Common myeloid progenitor, CD34-positive (primary cell): ENCODE measurements at regions not wholly inside any gene's neighbourhood (a gene's known extent, or its start where the extent isn't known, plus 50 kb on each side); places are given as distances from the start of the nearest gene placed in this dataset.

Experiments
- CTCF ChIA-PET: fragments of 350-600 bp; sonication (Branson Sonifier 250); formaldehyde crosslinking; loops from one replicate; lab custom pipeline; 2021; ENCODE audit warnings: antibody characterized with exemption; lab: Charles Lee
- POLR2A ChIA-PET: fragments of 350-600 bp; sonication (Branson Sonifier 250); formaldehyde crosslinking; loops from one replicate; lab custom pipeline; 2021; ENCODE audit warnings: antibody characterized with exemption; lab: Charles Lee
- DNase-seq, 3 donors: peaks; one replicate each; pipeline versions ENCODE4 v3.0.0 to v3.0.0-alpha.2; 2013
- H3K27ac ChIP-seq, 2 experiments: 1 replicate in 1 of 2; 2 replicates in 1 of 2; pipeline ENCODE4 v1.7.0; 2013; ENCODE audit warnings: inconsistent platforms in 2 of 2, low read length in 2 of 2, mild to moderate bottlenecking in 2 of 2, low read depth in 1 of 2, moderate library complexity in 1 of 2; ENCODE audit not compliant: severe bottlenecking in 2 of 2, insufficient read depth in 1 of 2, poor library complexity in 1 of 2
- H3K27me3 ChIP-seq, 5 experiments: replicated peaks in 2 of 5; 1 replicate in 3 of 5; 2 replicates in 2 of 5; pipeline versions ENCODE4 v1.6.1 to v1.7.0; 2013; ENCODE audit warnings: low read length in 4 of 5, mild to moderate bottlenecking in 2 of 5, moderate library complexity in 2 of 5, inconsistent platforms in 1 of 5; ENCODE audit not compliant: insufficient read depth in 5 of 5, control insufficient read depth in 4 of 5
- H3K36me3 ChIP-seq, 4 experiments: 1 replicate in 2 of 4; 2 replicates in 2 of 4; pipeline versions ENCODE4 v1.6.1 to v1.7.0; 2013; ENCODE audit warnings: low read length in 3 of 4, control low read depth in 1 of 4, mild to moderate bottlenecking in 1 of 4; ENCODE audit not compliant: control insufficient read depth in 4 of 4, insufficient read depth in 4 of 4
- H3K4me1 ChIP-seq, 4 experiments: 1 replicate in 3 of 4; 2 replicates in 1 of 4; pipeline versions ENCODE4 v1.6.1 to v1.7.1; 2013; ENCODE audit warnings: low read length in 3 of 4, mild to moderate bottlenecking in 3 of 4, control low read depth in 1 of 4, inconsistent platforms in 1 of 4, moderate library complexity in 1 of 4; ENCODE audit not compliant: control insufficient read depth in 4 of 4, insufficient read depth in 4 of 4; ENCODE audit errors: control extremely low read depth in 1 of 4
- H3K4me3 ChIP-seq, 7 experiments: 1 replicate in 4 of 7; 2 replicates in 3 of 7; pipeline versions ENCODE4 v1.5.1 to v1.7.0; 2013; ENCODE audit warnings: mild to moderate bottlenecking in 7 of 7, low read length in 6 of 7, moderate library complexity in 6 of 7, inconsistent platforms in 2 of 7, low read depth in 2 of 7, control low read depth in 1 of 7; ENCODE audit not compliant: insufficient read depth in 4 of 7, control insufficient read depth in 1 of 7; ENCODE audit errors: extremely low read depth in 1 of 7
- H3K9me3 ChIP-seq, 5 experiments: 1 replicate in 4 of 5; 2 replicates in 1 of 5; pipeline versions ENCODE4 v1.6.1 to v1.7.1; 2013; ENCODE audit warnings: low read length in 4 of 5, mild to moderate bottlenecking in 2 of 5, inconsistent platforms in 1 of 5, low read depth in 1 of 5, moderate library complexity in 1 of 5; ENCODE audit not compliant: control insufficient read depth in 4 of 5, insufficient read depth in 2 of 5; ENCODE audit errors: control extremely low read depth in 1 of 5
- WGBS: methylation state at CpG from one replicate; pipeline ENCODE4 v1.1.5; 2013; ENCODE audit not compliant: insufficient coverage; 5-methylcytosine and 5-hydroxymethylcytosine counted together

DNA sequence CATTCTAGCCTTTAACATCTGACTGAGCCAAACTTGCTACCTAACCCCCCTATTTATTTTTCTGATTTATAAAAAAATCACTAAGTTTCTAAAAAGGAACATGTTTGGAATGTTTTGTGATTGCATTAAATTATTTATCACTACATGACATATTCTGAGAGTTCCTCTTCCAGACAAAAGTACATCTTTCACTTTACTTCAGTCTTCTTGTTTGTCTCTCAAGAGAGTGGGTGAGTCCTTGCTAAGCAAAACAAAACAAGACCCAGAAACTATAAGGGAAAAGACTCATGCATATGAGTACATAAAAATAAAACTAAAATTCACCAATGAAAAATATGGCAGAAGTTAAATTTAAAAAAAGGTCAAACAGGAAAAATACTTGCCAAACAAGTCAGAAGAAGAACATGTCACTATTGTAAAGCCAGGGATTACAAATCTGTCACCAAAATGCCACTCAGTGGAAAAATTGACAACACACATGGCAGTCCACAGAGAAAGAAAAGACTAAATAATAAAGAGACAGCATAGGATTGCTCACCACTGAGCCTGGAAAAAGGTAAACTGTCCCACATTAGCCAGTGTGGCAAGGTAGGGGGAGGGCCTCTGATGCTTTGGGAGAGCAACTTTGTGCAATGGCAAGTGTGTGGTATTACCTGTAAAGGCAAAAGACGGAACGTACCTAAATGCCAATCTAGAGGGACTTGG is 166.7 kb upstream of the ZNF32 start:
- no CpG with 5 or more reads among the region's 2 CpGs for WGBS
- POLR2A ChIA-PET = no interaction called here

DNA sequence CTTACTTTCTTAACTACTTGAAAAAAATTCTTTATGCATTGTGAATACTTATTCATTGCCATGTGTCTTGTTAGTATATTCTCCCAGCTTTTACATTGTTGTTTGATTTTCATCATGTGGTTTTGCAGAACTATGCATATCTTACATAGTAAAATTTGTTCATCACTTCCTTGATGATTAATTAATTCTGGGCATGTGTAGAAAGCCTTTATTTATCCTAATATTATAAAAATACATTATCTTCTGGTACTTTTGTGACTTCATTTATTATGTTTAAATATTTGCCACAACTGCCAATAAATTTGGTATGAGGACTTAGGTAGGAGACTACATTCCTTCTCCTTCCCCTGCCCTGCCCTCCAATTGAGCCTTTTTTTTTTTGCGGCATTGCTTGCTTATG is 166.0 kb upstream of the ZNF32 start:
- ChIA-PET CTCF (interaction anchor here (0.7 kb wide), 1 partner anchor 31 kb away, joined by 3 read pairs; no protein-coding TSS in a partner anchor), POLR2A (no interaction called here)
- WGBS = no CpG with 5 or more reads among the region's 1 CpG
- Histone ChIP-seq H3K27ac (no peak overlapping the region), H3K9me3 (no peaks in the 10 kb centered on the region), H3K27me3 (peaks cover 0 to 51% (median 12%) of the 10 kb centered on the region in 5 experiments), H3K4me3 (no peak overlapping the region), H3K36me3 (no peaks in the 10 kb centered on the region), H3K4me1 (peaks cover 13 to 24% (median 17%) of the 10 kb centered on the region in 4 experiments)
- no peak for DNase-seq

More for the DNA sequence above, 166.7 kb upstream of the ZNF32 start:
- H3K4me1 ChIP-seq = peaks cover 13 to 24% (median 17%) of the 10 kb centered on the region in 4 experiments
- no peaks in the 10 kb centered on the region for H3K9me3 ChIP-seq
- H3K27ac ChIP-seq = no peak overlapping the region
- peaks cover 0 to 50% (median 12%) of the 10 kb centered on the region in 5 experiments for H3K27me3 ChIP-seq
- no peaks in the 10 kb centered on the region for H3K36me3 ChIP-seq
- DNase-seq = no peak
- CTCF ChIA-PET = no interaction called here
- no peak overlapping the region for H3K4me3 ChIP-seq

DNA sequence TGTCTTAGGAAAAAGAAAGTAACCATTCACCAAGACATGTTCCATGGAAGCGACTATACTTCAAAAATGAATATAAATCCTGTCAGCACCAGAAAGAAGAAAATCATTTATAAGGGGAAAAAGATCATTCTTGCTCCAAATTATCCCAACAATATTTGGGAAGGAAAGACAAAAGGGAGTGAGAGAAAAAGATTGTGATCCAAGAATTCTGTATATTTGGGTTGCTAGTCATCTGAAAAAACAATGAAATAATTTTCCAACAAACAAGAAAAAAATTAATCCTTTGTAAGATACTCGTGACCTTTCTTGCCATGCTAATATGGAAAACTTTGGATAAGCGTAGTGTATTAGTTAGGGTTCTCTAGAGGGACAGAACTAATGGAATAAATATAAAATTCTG is 163.2 kb upstream of the ZNF32 start:
- POLR2A ChIA-PET = no interaction called here
- no peak overlapping the region for H3K27ac ChIP-seq
- peaks cover 10 to 37% (median 28%) of the 10 kb centered on the region in 4 experiments for H3K4me1 ChIP-seq
- no peak overlapping the region for H3K4me3 ChIP-seq
- no peaks in the 10 kb centered on the region for H3K36me3 ChIP-seq
- DNase-seq = no peak
- peaks cover 0 to 43% (median 9%) of the 10 kb centered on the region in 5 experiments for H3K27me3 ChIP-seq
- no CpG with 5 or more reads among the region's 3 CpGs for WGBS
- H3K9me3 ChIP-seq = no peaks in the 10 kb centered on the region
- CTCF ChIA-PET = no interaction called here

DNA sequence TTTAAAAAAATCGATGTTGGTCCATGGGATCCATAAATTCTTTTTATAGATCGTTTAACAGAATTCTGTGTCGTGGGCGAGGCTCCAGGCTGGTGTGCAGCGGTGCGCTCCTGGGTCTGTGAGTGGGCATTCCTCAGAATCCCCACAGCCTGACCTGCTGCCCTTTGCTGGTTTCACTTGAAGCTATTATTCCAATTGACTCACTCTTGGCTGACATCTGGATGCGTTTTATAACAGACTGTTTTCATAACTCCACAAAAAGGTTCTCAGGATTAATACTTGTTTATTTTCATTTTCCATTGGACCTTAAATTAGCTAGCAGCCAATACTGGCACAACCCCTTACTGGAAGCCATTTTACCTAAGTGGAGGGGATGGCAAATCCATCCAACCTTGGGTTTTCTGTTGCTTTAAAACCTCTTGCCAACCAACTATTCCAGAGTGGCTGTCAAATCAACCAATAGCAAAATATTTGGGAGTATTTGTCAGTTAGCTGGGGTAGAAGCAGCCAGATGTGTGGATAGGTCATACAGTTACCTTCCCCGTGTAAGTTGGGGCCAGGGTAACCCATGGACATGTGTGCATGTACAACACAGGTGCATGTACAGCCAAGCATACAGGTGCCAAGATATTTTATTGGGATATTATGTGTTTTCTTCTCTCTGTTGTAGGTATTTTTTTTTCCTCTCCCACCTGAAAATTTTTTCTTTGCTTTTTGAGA is 160.7 kb upstream of the ZNF32 start:
- 99% methylated on average over 8 of the region's 8 CpGs for WGBS
- CTCF ChIA-PET = interaction anchor here (1.2 kb wide), 1 partner anchor 25 kb away, joined by 3 read pairs; no protein-coding TSS in a partner anchor
- no peaks in the 10 kb centered on the region for H3K9me3 ChIP-seq
- no peak overlapping the region for H3K27ac ChIP-seq
- no peak for DNase-seq
- peaks cover 0 to 61% (median 19%) of the 10 kb centered on the region in 5 experiments for H3K27me3 ChIP-seq
- H3K4me1 ChIP-seq = peaks cover 0 to 19% (median 16%) of the 10 kb centered on the region in 4 experiments
- H3K4me3 ChIP-seq = no peak overlapping the region
- POLR2A ChIA-PET = no interaction called here
- no peaks in the 10 kb centered on the region for H3K36me3 ChIP-seq

DNA sequence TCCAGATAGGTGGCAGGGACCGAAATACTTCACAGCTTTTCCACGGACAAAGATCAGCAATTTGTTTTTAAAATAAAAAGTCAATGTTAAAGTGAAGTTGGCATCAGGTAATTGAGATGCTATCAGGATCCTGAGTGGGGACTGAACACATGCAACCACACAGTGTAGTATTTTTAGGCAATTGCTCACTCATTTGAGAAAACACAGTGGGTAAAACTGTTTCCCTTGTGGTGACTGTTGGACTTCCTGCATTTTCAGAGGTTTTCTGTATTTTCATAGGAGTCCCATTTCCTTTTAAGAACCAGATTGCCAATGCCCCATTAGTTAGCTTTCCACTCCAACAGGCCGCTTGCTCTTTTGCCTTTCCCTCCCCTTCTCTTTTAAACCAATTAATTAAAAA is 159.5 kb upstream of the ZNF32 start:
- ChIA-PET POLR2A (no interaction called here), CTCF (interaction anchor here (1.0 to 1.5 kb wide), 3 partner anchors 23 to 119 kb away, joined by 3 to 4 read pairs (median 3); no protein-coding TSS in a partner anchor)
- H3K36me3 ChIP-seq = no peaks in the 10 kb centered on the region
- no peak overlapping the region for H3K27ac ChIP-seq
- DNase-seq = peak; percentile 14 to 49 (median 43)
- WGBS = no CpG with 5 or more reads among the region's 3 CpGs
- no peaks in the 10 kb centered on the region for H3K9me3 ChIP-seq
- peaks cover 0 to 71% (median 21%) of the 10 kb centered on the region in 5 experiments for H3K27me3 ChIP-seq
- H3K4me3 ChIP-seq = no peak overlapping the region
- H3K4me1 ChIP-seq = peaks cover 0 to 19% (median 16%) of the 10 kb centered on the region in 4 experiments

DNA sequence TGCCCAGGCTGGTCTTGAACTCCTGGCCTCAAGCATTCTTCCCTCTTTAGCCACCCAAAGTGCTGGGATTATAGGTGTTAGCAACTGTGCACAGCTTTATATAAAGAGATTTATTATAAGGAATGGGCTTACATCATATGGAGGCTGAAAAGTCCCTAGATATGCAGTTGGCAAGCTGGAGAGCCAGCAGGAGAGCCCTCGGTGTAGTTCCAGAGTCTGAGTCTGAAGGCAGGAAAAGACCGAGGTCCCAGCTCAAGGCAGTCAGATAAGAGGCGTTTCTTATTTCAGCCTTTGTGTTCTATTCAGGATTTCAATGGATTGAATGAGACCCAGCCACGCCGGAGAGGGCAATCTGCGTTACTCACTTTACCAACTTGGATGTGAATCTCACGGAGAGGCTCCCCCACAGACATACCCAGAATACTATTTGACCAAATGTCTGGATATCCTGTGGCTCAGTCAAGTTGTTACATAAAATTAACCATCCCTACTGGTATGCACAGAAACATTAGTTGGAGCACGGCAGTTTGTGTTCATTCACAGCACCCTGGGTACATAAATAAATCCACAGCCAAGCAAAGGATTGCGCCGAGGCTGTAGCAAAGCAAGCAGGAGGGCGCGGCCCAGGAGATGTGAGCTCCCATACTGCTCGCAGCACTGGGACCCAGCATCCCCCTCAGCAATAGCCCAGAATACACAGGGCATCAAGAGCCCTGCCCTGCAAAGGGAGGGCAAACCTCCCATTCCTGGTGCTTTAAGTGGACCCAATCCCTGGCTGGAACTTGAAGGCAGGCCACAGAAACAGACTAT is 158.4 kb upstream of the ZNF32 start:
- no peaks in the 10 kb centered on the region for H3K9me3 ChIP-seq
- CTCF ChIA-PET = interaction anchor here (1.3 to 1.5 kb wide), 2 partner anchors 22 to 118 kb away, joined by 3 to 4 read pairs; no protein-coding TSS in a partner anchor
- H3K4me1 ChIP-seq = peaks cover 0 to 19% (median 16%) of the 10 kb centered on the region in 4 experiments
- 86% methylated on average over 9 of the region's 13 CpGs for WGBS
- no peaks in the 10 kb centered on the region for H3K36me3 ChIP-seq
- POLR2A ChIA-PET = interaction anchor here (0.6 kb wide), 1 partner anchor 400 kb away, joined by 3 read pairs; no protein-coding TSS in a partner anchor
- no peak for DNase-seq
- no peak overlapping the region for H3K27ac ChIP-seq
- H3K4me3 ChIP-seq = no peak overlapping the region
- H3K27me3 ChIP-seq = peaks cover 0 to 74% (median 30%) of the 10 kb centered on the region in 5 experiments
